GM19328 (cell line): ENCODE measurements at regions not wholly inside any gene's neighbourhood (a gene's known extent, or its start where the extent isn't known, plus 50 kb on each side); places are given as distances from the start of the nearest gene placed in this dataset.
A peak's percentile ranks its signal among the peaks of the same experiment; 100 is the strongest.

ENCODE experiments used
- ATAC-seq: cut with Tn5 transposase; IDR thresholded peaks from one replicate; pipeline ENCODE4 v1.9.1; 2021; ENCODE audit warnings: mild to moderate bottlenecking, moderate library complexity; ENCODE audit not compliant: unreplicated experiment

DNA sequence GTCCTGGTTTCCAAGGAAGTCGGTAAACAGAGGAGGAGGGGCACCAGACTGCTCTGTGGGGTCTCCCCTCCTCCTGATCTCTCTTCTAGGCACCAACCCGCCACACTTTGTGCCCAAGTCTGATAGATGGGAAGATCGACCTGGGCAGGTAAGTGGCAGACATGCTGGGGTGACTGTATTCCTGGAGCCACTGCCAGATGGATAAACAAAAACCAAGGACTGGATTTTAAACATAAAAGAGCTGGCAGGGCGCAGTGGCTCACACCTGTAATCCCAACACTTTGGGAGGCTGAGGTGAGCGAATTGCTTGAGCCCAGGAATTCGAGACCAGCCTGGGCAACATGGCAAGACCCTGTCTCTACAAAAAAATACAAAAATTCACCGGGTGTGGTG is 181.2 kb downstream of the ANAPC1 start:
- ATAC-seq = no peak

- no peak for ATAC-seq
Measured at GRCh38 chr2:111703759-111704158, 180.2 kb downstream of the ANAPC1 start.

- ATAC-seq = no peak
Measured at GRCh38 chr2:111704246-111704645, 179.7 kb downstream of the ANAPC1 start.

- ATAC-seq = no peak
Measured at GRCh38 chr2:111705239-111705638, 178.8 kb downstream of the ANAPC1 start.

DNA sequence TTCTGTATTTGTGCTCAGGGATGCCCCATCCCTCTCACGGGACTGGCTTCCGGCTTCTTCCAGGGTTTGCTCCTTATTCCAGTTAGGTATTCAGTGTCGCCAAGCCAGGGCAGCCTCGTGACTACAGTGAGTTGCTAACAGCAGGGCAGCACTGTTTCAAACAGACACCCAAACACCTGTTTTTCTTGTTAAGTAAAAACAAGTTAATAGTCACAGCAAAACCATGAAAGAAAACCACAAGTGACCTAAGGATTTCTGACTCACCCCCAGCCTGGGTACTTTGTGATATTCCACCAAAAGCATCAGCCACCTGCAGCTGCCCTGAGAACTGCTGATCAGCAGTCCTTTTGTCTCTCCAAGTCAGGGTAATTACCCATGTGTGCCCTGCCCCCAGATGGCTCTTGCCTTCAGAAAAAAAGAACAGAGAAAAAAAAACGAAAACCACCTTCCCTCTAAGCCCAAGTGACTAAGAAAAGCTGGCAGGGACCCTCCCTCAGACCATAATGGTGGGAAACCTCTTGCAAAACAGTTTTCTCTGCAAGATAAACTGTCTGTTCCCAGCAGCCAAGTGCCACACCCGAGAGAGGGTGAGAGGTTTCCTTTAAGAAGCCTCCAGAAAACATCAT is 178.2 kb downstream of the ANAPC1 start:
- ATAC-seq = peak; percentile 69

GRCh38 chr2:111706481-111707001 is 177.5 kb downstream of the ANAPC1 start:
- ATAC-seq = no peak

DNA sequence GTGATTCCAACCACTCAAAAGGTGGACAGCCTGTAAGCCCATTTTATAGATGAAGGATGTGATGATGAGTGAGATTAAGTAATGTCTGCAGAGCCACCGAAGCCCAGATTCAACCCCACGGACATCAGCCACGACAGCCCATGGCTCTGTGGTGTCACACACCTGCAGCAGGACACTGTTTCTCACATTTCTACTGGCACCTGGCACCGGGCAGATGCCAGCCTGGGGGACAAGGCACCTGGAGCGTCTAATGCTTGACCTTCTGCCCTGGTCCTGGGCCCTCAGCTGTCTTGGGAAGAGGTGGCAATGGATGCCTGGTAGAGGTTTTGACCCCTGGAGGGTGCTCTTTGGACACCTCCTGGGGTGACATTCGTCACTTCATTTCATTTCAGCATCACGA is 176.3 kb downstream of the ANAPC1 start:
- ATAC-seq = no peak

- no peak for ATAC-seq
Measured at GRCh38 chr2:111708476-111709180, 175.4 kb downstream of the ANAPC1 start.

DNA sequence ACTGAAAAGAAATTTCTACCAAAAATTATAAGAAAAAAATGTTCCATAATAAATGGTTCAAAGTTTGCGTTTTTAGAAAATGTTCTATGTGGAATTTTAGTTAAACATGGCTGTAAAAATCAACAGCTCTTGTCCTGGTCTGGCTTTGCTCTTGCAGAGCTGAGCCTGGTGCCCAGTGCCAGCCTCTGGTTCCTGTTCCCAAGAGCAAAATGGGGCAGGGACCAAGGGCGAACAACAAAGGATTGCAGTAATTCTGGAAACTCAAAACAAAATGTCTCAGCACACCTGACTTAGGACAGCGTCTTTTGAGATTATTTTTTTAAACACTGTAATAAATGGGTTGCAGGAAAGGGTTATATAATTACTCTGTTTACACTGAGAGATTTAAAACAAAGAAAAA is 174.7 kb downstream of the ANAPC1 start:
- ATAC-seq = no peak

DNA sequence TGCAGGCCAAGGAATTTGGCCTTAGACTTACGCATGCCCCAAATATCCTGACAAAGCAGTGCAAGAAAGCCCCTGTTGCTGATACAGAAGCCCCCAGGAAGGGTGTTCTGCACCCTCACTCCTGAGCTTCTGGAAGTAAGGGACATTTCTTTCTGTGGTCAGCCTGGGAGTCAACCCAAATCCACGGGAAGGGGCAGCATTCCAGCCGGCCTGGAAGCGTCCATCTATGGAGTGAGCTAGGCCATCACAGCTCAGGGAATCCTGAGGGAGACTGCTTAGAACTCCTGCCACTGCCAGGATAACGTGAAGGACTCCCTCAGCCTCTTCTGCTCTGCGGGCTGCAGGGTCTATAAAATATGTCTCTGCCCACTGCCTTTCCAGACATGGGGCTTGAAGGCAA is 173.9 kb downstream of the ANAPC1 start:
- ATAC-seq = no peak

GRCh38 chr2:111710613-111711012 is 173.4 kb downstream of the ANAPC1 start:
- no peak for ATAC-seq

- no peak for ATAC-seq
Measured at GRCh38 chr2:111711270-111711669, 172.7 kb downstream of the ANAPC1 start.

- no peak for ATAC-seq
Measured at GRCh38 chr2:111712361-111712760, 171.6 kb downstream of the ANAPC1 start.

DNA sequence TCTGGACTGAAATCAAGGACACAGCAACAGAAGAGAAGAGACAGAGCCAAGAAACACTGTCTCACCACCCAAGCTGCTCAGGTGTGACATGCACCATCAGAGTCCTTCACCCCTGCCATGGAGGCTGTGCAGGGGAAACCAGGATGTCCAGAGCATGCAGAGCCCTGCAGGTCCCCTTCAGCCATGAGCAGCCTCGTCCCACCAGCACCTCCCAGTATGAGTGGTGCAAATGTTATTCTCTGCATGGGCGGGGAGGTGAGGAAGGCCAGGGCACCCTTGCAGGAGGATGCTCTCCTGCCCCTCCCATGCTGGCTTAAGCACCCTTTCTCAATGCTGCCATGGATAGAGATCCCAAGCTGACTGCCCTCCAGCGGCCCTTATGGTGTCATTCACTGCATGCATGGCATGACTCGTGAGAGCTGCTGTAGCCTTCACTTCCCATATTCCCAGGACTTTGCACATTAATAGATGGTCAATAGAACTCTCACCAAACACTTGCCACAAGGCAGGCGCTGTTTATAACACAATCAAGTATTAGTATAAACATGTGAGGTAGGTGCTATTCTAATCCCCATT is 171.0 kb downstream of the ANAPC1 start:
- no peak for ATAC-seq

DNA sequence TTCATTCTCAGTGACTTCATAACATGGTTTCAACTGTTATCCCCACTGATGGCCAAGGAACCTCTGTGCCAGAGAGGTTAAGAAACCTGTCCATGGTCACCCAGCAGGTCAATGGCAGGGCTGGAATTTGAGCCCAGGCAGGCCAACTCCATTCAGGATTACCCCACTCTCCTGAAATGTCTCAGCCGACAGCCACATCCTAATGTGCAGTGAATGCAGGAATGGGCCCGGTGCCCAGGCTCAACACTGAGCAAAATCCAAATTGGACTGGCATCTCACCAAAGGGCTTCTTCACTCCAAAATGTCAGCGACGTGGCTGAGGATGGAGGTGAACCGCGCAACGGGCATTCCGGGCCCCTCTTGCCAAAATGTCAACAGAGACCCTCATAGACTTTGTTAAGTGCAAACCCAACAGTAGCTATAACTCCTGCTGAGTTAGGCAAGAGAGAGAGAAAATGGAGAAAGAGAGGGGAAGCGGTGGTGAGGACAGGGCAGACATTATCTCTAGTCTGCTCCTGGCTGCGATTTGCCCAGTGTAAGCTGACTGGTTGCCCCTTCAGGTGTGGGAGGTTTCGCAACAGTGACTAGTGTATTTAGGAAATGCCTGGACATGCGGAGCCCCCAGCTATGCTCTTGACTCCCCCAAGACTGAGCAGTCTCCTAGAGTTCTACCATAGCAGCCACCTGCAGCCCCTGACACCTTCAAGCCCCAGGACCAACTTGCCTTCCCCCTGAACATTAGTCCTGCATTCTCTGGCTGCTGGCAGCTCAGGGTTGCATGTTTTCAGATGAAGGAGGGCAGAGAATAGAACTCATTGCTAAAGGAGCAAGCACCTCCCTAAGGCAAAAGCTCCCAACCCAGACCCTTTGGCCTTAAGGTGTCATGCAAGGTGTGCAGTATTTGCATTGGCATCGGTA is 167.7 kb downstream of the ANAPC1 start:
- ATAC-seq = no peak

GRCh38 chr2:111716905-111717775 is 166.9 kb downstream of the ANAPC1 start:
- no peak for ATAC-seq
